ENCODE measurements at regions not wholly inside any gene's neighbourhood (a gene's known extent, or its start where the extent isn't known, plus 50 kb on each side); places are given as distances from the start of the nearest gene placed in this dataset.

DNA sequence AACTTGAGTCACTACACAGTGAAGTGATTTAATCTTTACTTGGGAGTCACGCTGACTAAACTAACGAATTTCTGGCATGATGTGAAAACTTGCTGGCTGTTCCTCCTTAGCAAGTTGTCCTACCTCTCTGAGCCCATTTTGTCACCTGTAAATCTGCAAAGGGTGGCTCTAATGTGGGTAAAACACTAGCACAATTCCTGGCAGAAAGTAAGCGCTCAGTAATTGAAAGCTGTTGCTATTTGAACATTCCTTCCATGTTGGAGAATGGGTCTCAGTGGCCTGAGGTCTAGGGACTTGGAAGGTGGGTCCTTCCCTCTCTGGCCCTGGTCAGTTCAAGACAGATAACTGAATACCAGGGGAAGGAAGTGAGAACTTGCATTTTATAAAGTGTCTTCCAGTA is 309.0 kb upstream of the PROX1 start:
- TF ChIP-seq CTCF (IDR thresholded peaks at IDR 0.05) (no peak), EZH2 (IDR thresholded peaks at IDR 0.05; ENCODE audit: borderline replicate concordance, insufficient read depth, low read depth, low read length, poor library complexity, severe bottlenecking) (no peak)
- Mint-ChIP-seq H3K27me3 (no peaks in the 10 kb centered on the region), H3K9me3 (ENCODE audit: insufficient read depth) (no peaks in the 10 kb centered on the region), H3K27ac (no peak overlapping the region), H3K4me3 (no peak overlapping the region), H3K4me1 (no peaks in the 10 kb centered on the region)
- 74% methylated on average over 3 of the region's 3 CpGs for WGBS (ENCODE audit: insufficient coverage)
- ATAC-seq (ENCODE audit: low read depth) (no peak), DNase-seq (no peak)
- Histone ChIP-seq H3K9ac (ENCODE audit: low read length) (no peak overlapping the region), H3K4me2 (replicated peaks; ENCODE audit: low read depth, low read length, poor library complexity, severe bottlenecking) (no peak overlapping the region), H3K27me3 (replicated peaks in 1 of 4; ENCODE audit: control extremely low read depth in 1 of 4, control insufficient read depth in 3 of 4, insufficient read depth in 4 of 4, low read length in 3 of 4) (no peaks in the 10 kb centered on the region), H3K36me3 (replicated peaks in 1 of 2; ENCODE audit: control extremely low read depth in 1 of 2, control insufficient read depth in 1 of 2, extremely low read depth in 1 of 2, insufficient read depth in 2 of 2, low read length in 1 of 2) (no peaks in the 10 kb centered on the region), H3K27ac (ENCODE audit: low read length in 2 of 2) (no peak overlapping the region), H3K4me1 (ENCODE audit: control insufficient read depth in 2 of 2, insufficient read depth in 2 of 2, low read length in 2 of 2) (no peaks in the 10 kb centered on the region), H3K9me3 (ENCODE audit: control extremely low read depth in 1 of 3, control insufficient read depth in 2 of 3, insufficient read depth in 1 of 3, low read length in 2 of 3) (peaks cover 0 to 5% (median 0%) of the 10 kb centered on the region in 3 donors), H3K79me2 (ENCODE audit: control insufficient read depth, insufficient read depth, low read length) (no peaks in the 10 kb centered on the region), H2AFZ (ENCODE audit: insufficient read depth, low read depth, low read length, poor library complexity, severe bottlenecking) (no peak overlapping the region), H3K4me3 (ENCODE audit: control extremely low read depth in 1 of 5, extremely low read depth in 1 of 5, insufficient read depth in 1 of 5, low read depth in 2 of 5, low read length in 4 of 5) (no peak overlapping the region), H4K20me1 (ENCODE audit: control insufficient read depth, insufficient read depth, low read length, poor library complexity, severe bottlenecking) (no peaks in the 10 kb centered on the region)
- ChIA-PET POLR2A (no interaction called here), CTCF (no interaction called here)
- intact Hi-C loops (cut with micrococcal nuclease): no loop called here

DNA sequence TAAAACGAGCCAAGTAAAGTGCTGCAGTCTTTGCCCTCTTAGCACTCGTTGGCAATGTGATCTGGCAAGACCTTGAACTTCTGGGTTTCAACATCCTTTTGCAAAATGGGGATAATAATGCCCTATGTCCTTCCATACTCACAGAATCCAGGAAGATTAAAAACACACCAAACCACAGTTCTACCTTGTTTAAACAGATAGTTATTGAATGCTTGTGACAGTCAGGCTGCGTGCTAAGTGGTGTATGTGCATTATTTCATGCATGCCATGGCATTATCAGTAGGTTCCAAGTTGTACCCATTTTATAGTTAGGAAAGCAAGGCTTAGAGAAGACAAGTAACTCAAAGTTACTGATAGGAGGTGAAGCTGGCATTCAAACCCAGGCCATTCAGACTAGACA is 308.6 kb upstream of the PROX1 start:
- CTCF ChIA-PET: no interaction called here
- WGBS (ENCODE audit: insufficient coverage): 0% methylated on average over 1 of the region's 3 CpGs
- peaks cover 0 to 5% (median 0%) of the 10 kb centered on the region in 3 donors for H3K9me3 ChIP-seq (ENCODE audit: control extremely low read depth in 1 of 3, control insufficient read depth in 2 of 3, insufficient read depth in 1 of 3, low read length in 2 of 3)
- ATAC-seq (ENCODE audit: low read depth): no peak
- no peaks in the 10 kb centered on the region for H3K36me3 ChIP-seq (replicated peaks in 1 of 2; ENCODE audit: control extremely low read depth in 1 of 2, control insufficient read depth in 1 of 2, extremely low read depth in 1 of 2, insufficient read depth in 2 of 2, low read length in 1 of 2)
- H3K4me1 ChIP-seq (ENCODE audit: control insufficient read depth in 2 of 2, insufficient read depth in 2 of 2, low read length in 2 of 2): no peaks in the 10 kb centered on the region
- no peaks in the 10 kb centered on the region for H3K9me3 Mint-ChIP-seq (ENCODE audit: insufficient read depth)
- no peaks in the 10 kb centered on the region for H3K27me3 Mint-ChIP-seq
- no peak overlapping the region for H3K4me3 ChIP-seq (ENCODE audit: control extremely low read depth in 1 of 5, extremely low read depth in 1 of 5, insufficient read depth in 1 of 5, low read depth in 2 of 5, low read length in 4 of 5)
- no peak overlapping the region for H3K27ac Mint-ChIP-seq
- intact Hi-C loops (cut with micrococcal nuclease): no loop called here
- POLR2A ChIA-PET: no interaction called here
- no peak overlapping the region for H3K9ac ChIP-seq (ENCODE audit: low read length)
- no peak overlapping the region for H3K4me2 ChIP-seq (replicated peaks; ENCODE audit: low read depth, low read length, poor library complexity, severe bottlenecking)
- H3K79me2 ChIP-seq (ENCODE audit: control insufficient read depth, insufficient read depth, low read length): no peaks in the 10 kb centered on the region
- no peak overlapping the region for H3K27ac ChIP-seq (ENCODE audit: low read length in 2 of 2)
- H3K4me3 Mint-ChIP-seq: no peak overlapping the region
- H2AFZ ChIP-seq (ENCODE audit: insufficient read depth, low read depth, low read length, poor library complexity, severe bottlenecking): no peak overlapping the region
- no peaks in the 10 kb centered on the region for H4K20me1 ChIP-seq (ENCODE audit: control insufficient read depth, insufficient read depth, low read length, poor library complexity, severe bottlenecking)
- DNase-seq: no peak
- no peaks in the 10 kb centered on the region for H3K4me1 Mint-ChIP-seq
- TF ChIP-seq EZH2 (IDR thresholded peaks at IDR 0.05; ENCODE audit: borderline replicate concordance, insufficient read depth, low read depth, low read length, poor library complexity, severe bottlenecking) (no peak), CTCF (IDR thresholded peaks at IDR 0.05) (no peak)
- no peaks in the 10 kb centered on the region for H3K27me3 ChIP-seq (replicated peaks in 1 of 4; ENCODE audit: control extremely low read depth in 1 of 4, control insufficient read depth in 3 of 4, insufficient read depth in 4 of 4, low read length in 3 of 4)

All from B cell (primary cell).